Dedifferentiated amniotic fluid mesenchymal stem cell (primary cell): ENCODE measurements at regions not wholly inside any gene's neighbourhood (a gene's known extent, or its start where the extent isn't known, plus 50 kb on each side); places are given as distances from the start of the nearest gene placed in this dataset.

Experiments used
- DNase-seq: peaks from one replicate; pipeline ENCODE4 v3.0.0-alpha.2; 2016; ENCODE audit errors: extremely low spot score

GRCh38 chr2:138846216-138846821, 66.1 kb upstream of the NXPH2 start:
- DNase-seq = no peak

DNA sequence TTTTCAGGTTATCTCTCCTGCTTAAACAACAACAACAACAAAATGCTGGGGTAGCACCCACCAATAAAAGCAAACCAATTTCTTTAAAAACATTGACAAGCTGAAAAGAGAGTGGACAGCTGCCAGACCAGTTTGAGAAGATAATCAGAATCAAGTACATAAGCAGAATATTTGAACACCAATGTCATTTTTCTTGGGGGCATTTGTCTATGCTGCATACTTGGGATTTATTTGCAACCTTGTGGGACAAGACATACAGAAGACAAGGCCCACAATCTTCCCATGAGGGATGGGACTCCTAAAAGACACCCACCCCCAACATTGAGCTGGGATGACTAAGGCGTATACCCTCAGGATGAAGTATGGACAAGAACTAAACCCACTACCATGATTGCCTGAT, 62.2 kb upstream of the NXPH2 start:
- no peak for DNase-seq

- DNase-seq = no peak
These were observed 61.3 kb upstream of the NXPH2 start for GRCh38 chr2:138841459-138841858.

GRCh38 chr2:138838851-138839620, 58.8 kb upstream of the NXPH2 start:
- no peak for DNase-seq

GRCh38 chr2:138831691-138832090, 51.5 kb upstream of the NXPH2 start:
- no peak for DNase-seq

- no peak for DNase-seq
These were observed 51.0 kb upstream of the NXPH2 start for GRCh38 chr2:138831154-138831553.

DNA sequence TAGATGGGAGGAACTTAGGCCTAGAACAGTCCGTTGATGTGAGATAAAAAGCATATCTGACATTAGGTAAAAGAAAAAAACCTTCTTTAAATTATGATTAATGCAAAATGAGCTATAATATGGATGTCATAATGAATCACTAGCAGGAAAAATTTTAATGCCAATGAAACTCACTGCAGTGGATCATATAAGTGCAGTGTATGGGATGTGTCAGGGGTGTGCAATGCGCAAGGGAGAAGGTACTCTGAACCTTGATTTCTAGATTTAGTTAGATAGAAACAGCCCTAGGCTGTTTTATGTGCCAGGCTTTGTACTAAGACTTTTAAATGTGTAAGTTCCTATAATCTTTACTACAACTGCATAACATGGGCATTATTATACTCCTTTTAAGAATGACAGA, 50.4 kb upstream of the NXPH2 start:
- DNase-seq = no peak
